Colon (tissue), 2 donors: ENCODE measurements at regions not wholly inside any gene's neighbourhood (a gene's known extent, or its start where the extent isn't known, plus 50 kb on each side); places are given as distances from the start of the nearest gene placed in this dataset.

Source experiments
- FAIRE-seq: peaks from 2 replicates; lab custom pipeline; 2012; peaks lifted over from hg19 to GRCh38; lab: Jason Lieb, UNC
- donor health status: control.
- donor health status: control.

DNA sequence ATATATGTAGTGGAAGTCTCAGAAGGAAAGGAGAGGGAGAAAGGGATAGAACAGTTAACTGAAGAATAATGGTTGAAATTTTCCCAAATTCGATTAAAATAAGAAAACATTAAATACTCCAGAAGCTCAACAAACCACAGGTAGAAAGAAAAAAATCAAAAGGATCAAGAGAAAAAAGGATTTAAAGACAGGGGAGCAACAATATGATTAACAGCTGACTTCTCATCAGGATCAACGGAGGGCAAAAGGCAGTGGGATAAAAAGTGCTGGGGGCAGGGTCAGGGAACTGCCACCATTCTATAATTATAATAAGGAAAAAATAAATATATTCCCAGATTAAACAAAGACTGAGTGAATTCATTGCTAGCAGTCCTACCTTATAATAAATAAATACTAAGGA lies 55.3 kb downstream of the CDKN2C start:
- no peak for FAIRE-seq

- FAIRE-seq: no peak
These were observed 62.9 kb downstream of the CDKN2C start for GRCh38 chr1:51032936-51033335.

DNA sequence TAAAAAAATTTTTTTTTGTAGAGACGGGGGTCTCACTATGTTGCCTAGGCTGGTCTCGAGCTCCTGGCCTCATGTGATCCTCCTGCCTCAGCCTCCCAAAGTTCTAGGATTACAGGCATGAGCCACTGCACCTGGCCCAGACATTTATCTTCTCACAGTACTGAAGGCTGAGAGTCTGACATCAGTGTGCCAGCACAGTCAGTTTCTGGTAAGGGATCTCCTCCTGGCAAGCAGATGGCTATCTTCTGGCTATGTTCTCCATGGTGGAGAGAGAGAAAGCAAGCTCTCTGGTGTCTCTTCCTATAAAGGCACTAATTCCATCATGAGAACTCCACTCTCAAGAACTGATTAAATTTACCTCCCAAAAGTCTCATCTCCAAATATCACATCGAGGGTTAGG lies 57.8 kb upstream of the C1orf185 start:
- no peak for FAIRE-seq

DNA sequence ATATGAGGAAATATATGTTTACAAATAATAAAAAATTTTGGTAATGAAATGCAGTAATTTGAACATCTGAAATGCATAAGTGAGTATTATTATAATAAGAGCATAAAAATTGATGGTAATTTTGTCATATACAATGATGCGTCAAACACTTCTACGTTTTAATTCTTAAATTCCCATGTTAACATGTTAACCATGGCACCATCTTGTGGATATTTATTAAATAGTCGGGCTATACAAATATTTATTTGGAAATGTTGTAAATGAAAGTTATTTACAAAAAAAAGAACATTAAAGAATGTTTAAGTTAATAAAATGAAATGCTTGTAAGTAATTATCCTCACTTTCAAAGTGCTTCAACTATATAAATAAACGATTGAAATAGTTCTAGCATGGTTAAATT lies 57.2 kb upstream of the C1orf185 start:
- FAIRE-seq: no peak

DNA sequence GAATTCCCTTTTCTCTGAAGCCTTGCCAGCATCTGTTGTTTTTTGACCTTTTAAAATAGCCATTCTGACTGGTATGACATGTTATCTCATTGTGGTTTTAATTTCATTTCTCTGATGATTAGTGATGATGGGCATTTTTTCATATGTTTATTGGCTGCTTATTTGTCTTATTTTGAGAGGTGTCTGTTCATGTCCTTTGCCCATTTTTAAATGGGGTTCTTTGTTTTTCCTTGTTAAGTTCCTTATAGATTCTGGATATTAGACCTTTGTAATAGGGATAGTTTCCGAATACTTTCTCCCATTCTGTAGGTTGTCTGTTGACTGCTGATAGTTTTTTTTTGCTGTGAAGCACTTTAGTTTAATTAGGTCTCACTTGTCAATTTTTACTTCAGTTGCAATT lies 54.0 kb upstream of the C1orf185 start:
- FAIRE-seq: peak; percentile 41

DNA sequence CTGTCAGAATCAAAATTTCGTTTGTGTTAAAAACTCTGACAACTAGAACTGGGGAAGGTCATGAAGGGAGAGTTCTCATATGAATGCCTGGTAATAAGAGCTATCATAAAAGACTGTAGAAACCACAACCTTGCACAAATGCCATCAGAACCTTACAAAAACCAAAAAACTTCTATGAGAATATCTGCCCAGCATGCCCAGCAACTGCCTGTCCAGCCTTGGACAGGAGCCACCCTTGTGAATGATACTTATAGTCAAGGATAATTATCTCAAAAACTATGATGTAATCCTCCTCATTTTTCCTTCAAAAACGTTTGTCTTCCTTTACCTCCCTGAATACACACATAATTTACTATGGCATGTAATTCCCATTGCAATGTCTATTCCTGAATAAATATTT lies 53.4 kb upstream of the C1orf185 start:
- no peak for FAIRE-seq
